Central memory CD8-positive, alpha-beta T cell (primary cell): ENCODE measurements at regions not wholly inside any gene's neighbourhood (a gene's known extent, or its start where the extent isn't known, plus 50 kb on each side); places are given as distances from the start of the nearest gene placed in this dataset.
A peak's percentile ranks its signal among the peaks of the same experiment; 100 is the strongest.
"Not testable (repeated sequence)": the region's sequence is repeated elsewhere in the genome, so short reads cannot be mapped to it uniquely, and the experiment has no call there.

Experiments used
- ATAC-seq: fragments of 150-1000 bp; cut with Tn5 transposase; replicated peaks from 2 replicates; pipeline ENCODE4 v1.10.0; 2022; ENCODE audit warnings: mild to moderate bottlenecking, moderate FRiP score, moderate number of reproducible peaks; ENCODE audit not compliant: poor library complexity, severe bottlenecking; ENCODE audit errors: extremely low read depth
- DNase-seq, 2 donors: peaks; one replicate each; pipeline ENCODE4 v3.0.0; 2021; ENCODE audit warnings: low spot score in 2 of 2
- H3K27ac Mint-ChIP-seq: one replicate; pipeline ENCODE4 v1.8.0; 2022; ENCODE audit warnings: low read depth, mild to moderate bottlenecking, moderate library complexity, mixed read lengths
- H3K27me3 Mint-ChIP-seq: one replicate; pipeline ENCODE4 v1.8.0; 2022; ENCODE audit warnings: mixed read lengths
- H3K36me3 Mint-ChIP-seq: one replicate; pipeline ENCODE4 v1.8.0; 2022; ENCODE audit warnings: mild to moderate bottlenecking, moderate library complexity, mixed read lengths; ENCODE audit not compliant: insufficient read depth
- H3K4me1 Mint-ChIP-seq: one replicate; pipeline ENCODE4 v1.8.0; 2022; ENCODE audit warnings: mixed read lengths
- H3K4me3 Mint-ChIP-seq: one replicate; pipeline ENCODE4 v1.8.0; 2022; ENCODE audit warnings: mild to moderate bottlenecking, moderate library complexity, mixed read lengths
- H3K9me3 Mint-ChIP-seq: one replicate; pipeline ENCODE4 v1.8.0; 2022; ENCODE audit warnings: mixed read lengths

DNA sequence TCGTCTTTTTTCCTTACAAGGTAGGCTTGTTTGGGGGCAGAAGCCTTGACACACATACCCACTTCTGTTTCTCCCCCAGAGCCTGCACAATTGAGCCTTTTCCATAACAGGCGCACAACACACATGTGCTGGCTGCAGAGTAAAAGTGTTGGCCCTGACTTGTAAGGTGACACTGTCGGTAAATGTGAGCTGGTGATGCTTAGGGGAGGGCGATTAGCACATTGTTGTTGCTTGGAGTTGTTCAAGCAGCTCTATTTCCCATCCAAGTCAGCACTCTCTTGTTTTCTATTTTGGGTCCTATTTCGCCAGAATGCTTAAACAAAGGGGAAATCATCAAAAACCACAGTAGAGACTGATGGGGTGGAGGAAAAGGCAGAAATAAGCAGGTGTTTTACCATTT is 51.9 kb upstream of the PTPRJ start:
- no peak for ATAC-seq
- H3K4me1 Mint-ChIP-seq: no peaks in the 10 kb centered on the region
- no peak overlapping the region for H3K4me3 Mint-ChIP-seq

DNA sequence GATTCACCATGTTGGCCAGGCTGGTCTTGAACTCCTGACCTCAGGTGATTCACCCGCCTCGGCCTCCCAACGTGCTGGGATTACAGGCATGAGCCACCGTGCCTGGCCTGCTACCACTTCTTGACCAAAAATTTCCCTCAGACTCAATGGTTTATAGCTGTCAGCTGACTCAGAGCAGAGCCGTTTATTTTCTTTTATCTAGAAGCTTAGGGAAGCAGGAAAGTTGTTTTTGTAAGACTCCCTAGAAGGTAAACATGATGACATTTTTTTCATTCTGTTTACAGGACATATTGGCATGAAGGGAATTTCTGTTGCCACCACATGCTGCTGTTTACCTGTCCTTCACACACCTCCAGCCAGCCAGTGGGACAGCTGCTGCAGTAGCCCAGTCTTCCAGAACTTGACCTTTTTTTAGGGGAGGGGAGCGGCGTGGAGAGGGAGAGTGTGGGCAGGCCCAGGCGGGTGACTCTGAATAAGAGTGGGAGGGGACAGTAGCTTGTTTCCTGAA is 56.1 kb upstream of the PTPRJ start:
- Mint-ChIP-seq H3K27me3 (peaks cover 9% of the 10 kb centered on the region), H3K36me3 (peaks cover 2% of the 10 kb centered on the region), H3K27ac (no peak overlapping the region), H3K4me3 (no peak overlapping the region), H3K9me3 (no peaks in the 10 kb centered on the region), H3K4me1 (peaks cover 24% of the 10 kb centered on the region)
- DNase-seq: no peak
- ATAC-seq: no peak

More for the DNA sequence above, 51.9 kb upstream of the PTPRJ start:
- no peak overlapping the region for H3K27ac Mint-ChIP-seq
- no peaks in the 10 kb centered on the region for H3K9me3 Mint-ChIP-seq
- peaks cover 9% of the 10 kb centered on the region for H3K27me3 Mint-ChIP-seq
- no peaks in the 10 kb centered on the region for H3K36me3 Mint-ChIP-seq
- no peak for DNase-seq

DNA sequence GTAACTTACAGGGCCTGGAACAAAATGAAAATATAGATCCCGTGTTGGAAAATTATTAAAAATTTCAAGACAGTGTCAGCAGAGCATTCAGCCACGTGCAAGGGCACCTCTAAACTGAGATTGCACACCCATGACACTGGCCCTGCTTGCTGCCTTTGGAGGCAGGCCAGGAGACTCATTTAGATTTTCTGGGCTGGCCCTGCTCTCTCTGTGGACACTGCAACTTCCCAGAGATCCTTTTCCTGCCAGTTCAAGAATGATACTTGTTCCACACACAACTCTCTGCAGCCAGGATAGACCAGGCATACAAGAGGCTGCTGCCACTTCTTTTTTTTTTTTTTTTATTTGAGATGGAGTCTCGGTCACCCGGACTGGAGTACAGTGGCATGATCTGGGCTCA is 56.7 kb upstream of the PTPRJ start:
- DNase-seq: no peak
- no peak for ATAC-seq
- H3K4me1 Mint-ChIP-seq: peaks cover 29% of the 10 kb centered on the region
- H3K4me3 Mint-ChIP-seq: no peak overlapping the region
- H3K36me3 Mint-ChIP-seq: peaks cover 3% of the 10 kb centered on the region
- H3K27ac Mint-ChIP-seq: no peak overlapping the region
- peaks cover 9% of the 10 kb centered on the region for H3K27me3 Mint-ChIP-seq
- H3K9me3 Mint-ChIP-seq: no peaks in the 10 kb centered on the region

DNA sequence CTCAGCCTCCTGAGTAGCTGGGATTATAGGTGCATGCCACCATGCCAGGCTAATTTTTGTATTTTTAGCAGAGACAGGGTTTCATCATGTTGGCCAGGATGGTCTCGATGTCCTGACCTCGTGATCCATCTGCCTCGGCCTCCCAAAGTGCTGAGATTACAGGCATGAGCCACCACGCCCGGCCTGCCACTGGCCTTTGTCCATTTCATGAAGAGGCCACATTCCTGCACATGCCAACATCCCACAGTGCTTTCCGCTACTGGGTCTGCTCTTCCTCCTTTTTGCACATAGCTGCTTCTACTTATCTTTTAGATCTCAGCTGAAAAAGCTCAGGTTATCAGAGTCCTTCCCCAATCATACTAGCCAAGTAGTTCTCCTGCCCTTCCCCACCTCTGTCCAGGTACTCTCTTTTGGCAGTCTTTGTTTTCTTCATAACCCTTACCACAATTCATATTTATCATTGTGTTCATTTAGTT is 59.2 kb upstream of the PTPRJ start:
- DNase-seq, ATAC-seq, H3K36me3 Mint-ChIP-seq, H3K27me3 Mint-ChIP-seq, H3K9me3 Mint-ChIP-seq: not testable (repeated sequence)
- Mint-ChIP-seq H3K27ac (peak overlapping the region; percentile 75), H3K4me1 (peaks cover 39% of the 10 kb centered on the region), H3K4me3 (peak overlapping the region; percentile 39)

DNA sequence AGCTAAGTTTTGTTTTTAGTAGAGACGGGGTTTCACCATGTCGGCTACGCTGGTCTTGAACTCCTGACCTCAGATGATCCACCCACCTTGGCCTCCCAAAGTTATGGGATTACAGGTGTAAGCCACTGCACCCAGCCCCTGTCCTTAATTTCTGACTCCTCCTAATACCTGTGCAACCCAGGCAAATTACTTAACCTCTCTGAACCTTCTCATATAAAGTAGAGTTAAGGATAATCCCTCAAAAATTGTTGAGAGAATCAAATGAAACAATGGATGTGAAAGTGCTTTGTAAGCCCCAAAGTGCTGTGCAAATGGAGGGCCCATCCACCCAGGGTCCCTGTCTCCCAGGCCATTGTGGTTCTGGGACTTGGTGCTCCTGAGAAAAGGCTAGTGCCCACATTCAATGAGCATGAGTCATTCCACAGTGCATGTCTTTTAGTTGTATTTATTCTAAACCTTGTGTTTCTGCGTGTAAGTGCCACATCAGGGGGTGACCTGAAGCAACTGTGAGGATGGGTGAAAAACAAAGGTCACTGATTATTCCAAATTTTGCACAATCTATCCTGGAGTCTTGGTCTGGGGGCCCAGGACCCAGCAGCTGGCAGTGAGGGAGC is 61.4 kb upstream of the PTPRJ start:
- Mint-ChIP-seq H3K27ac (peak overlapping the region; percentile 75), H3K4me3 (no peak overlapping the region), H3K9me3 (no peaks in the 10 kb centered on the region), H3K4me1 (peaks cover 46% of the 10 kb centered on the region), H3K36me3 (peaks cover 5% of the 10 kb centered on the region), H3K27me3 (no peaks in the 10 kb centered on the region)
- DNase-seq: no peak
- no peak for ATAC-seq

DNA sequence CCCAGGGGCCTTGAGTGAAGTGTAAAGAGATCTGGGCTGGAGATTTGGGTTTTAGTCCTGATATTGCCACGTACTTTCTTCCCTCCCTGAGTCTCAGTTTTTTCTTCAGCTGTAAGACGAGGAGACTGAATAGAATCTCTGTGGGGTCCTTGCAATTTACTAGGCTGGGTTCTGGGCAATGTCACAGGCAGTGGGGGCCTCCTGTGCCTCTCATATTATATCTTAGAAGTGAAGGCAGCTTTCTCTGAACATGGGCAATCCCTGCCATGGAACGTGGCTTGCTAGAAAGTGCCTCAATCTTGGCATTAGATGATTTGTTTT is 62.0 kb upstream of the PTPRJ start:
- DNase-seq: no peak
- Mint-ChIP-seq H3K27ac (peak overlapping the region; percentile 75), H3K27me3 (no peaks in the 10 kb centered on the region), H3K4me1 (peaks cover 46% of the 10 kb centered on the region), H3K9me3 (no peaks in the 10 kb centered on the region), H3K4me3 (peak overlapping the region; percentile 6), H3K36me3 (peaks cover 5% of the 10 kb centered on the region)
- ATAC-seq: no peak

DNA sequence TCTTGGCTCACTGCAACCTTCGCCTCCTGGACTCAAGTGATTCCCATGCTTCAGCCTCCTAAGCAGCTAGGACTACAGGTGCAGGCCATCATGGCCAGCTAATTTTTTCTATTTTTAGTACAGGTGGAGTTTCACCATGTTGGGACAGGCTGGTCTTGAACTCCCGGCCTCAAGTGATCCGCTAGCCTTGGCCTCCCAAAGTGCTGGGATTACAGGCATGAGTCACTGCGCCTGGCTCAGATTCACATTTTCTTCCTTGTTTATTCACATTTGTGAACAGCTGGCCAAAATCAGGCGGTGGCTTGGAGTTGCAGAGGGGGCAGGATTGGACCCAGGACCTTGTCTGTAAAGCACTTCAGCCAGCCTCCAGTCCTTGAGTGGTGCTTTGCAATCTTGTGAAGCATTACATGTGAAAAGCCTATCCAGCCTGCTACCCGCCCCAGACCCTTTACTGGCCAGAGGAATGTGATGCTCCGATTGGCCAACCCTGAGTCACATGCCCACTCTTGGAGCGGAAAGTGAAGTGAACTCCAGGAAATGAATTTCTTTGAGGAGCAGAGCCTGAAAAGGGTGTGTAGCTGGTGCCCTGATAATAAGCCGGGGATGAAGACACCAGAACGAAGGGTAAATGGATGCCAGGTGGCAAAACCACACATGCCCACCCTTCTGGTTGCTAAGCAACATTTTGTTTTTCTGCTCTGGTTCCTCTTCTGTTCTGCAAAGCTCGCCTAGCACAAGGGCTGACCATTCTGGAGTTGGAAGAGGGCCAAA is 62.6 kb upstream of the PTPRJ start:
- Mint-ChIP-seq H3K27ac (peak overlapping the region; percentile 75), H3K9me3 (no peaks in the 10 kb centered on the region), H3K36me3 (peaks cover 5% of the 10 kb centered on the region), H3K4me1 (peaks cover 46% of the 10 kb centered on the region), H3K27me3 (no peaks in the 10 kb centered on the region), H3K4me3 (peak overlapping the region; percentile 6)
- ATAC-seq: peak; percentile 41
- DNase-seq: no peak

DNA sequence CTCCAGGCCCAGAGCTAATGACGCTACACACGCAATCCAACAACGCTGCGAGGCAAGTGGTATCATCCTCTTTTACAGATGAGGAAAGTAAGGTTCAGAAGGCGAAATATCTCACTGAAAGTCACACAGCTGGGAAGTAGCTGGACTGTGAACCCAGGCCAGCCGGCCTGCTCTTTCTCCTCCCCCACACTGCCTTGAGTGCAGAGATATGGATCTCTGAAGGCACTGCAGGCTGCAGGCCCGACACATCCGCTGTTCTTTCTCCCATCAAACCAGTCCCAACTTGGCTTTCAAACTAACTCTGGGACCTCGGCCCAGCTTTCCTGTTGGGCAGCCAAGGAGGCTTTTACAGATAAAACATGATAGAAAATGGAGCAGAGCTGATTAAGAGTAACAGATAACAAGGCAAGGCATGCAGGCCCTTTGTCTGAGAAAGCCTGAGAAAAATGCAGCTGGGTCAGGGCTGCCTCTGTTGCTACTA is 64.0 kb upstream of the PTPRJ start:
- Mint-ChIP-seq H3K4me3 (no peak overlapping the region), H3K4me1 (peaks cover 44% of the 10 kb centered on the region)

DNA sequence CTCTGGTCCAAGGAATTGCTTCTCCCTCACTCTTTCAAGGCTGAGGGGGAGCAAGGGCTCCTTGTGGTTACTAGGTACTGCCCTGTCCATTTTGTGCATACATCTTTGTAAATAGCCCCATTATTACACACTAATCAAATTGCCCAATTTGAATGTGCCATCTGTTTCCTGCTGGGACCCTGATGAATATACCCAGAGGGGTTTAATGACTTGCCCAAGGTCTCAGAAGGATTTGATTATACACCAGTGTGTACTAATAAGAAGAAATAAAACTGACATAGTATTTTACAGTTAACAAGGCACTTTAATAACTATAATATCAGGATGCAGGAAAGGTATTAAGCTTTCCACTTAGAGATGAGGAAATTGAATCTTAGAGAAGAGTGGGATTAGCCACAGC is 64.6 kb upstream of the PTPRJ start:
- no peaks in the 10 kb centered on the region for H3K9me3 Mint-ChIP-seq
- H3K27ac Mint-ChIP-seq: peak overlapping the region; percentile 26
- peaks cover 5% of the 10 kb centered on the region for H3K36me3 Mint-ChIP-seq
- H3K4me3 Mint-ChIP-seq: no peak overlapping the region
- no peak for DNase-seq
- no peaks in the 10 kb centered on the region for H3K27me3 Mint-ChIP-seq
- no peak for ATAC-seq
- H3K4me1 Mint-ChIP-seq: peaks cover 38% of the 10 kb centered on the region

More for the DNA sequence above, 64.0 kb upstream of the PTPRJ start:
- DNase-seq (no peak), ATAC-seq (no peak)
- no peaks in the 10 kb centered on the region for H3K9me3 Mint-ChIP-seq
- H3K27me3 Mint-ChIP-seq: no peaks in the 10 kb centered on the region
- H3K36me3 Mint-ChIP-seq: peaks cover 5% of the 10 kb centered on the region
- peak overlapping the region; percentile 33 for H3K27ac Mint-ChIP-seq

DNA sequence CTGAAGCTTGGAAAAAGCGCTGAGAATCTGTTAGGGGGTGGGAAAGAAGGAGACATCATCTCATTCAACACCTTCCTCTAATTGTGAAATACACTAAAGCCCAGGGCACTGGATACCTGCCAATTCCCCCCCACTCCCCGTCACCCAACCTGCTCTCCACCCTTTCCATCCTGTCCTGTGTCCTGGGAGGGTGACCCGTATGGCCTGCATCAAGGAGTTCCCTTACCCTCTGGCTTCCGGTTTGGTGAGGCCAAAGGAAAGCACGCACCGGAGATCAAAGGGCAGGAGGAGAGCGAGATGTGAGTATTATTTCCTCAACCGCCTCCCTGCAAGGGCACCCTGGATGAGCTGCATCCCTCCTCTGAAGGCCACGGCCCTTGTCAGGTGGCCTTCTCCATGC is 65.0 kb upstream of the PTPRJ start:
- no peaks in the 10 kb centered on the region for H3K9me3 Mint-ChIP-seq
- H3K27ac Mint-ChIP-seq: peak overlapping the region; percentile 26
- H3K27me3 Mint-ChIP-seq: no peaks in the 10 kb centered on the region
- no peak overlapping the region for H3K4me3 Mint-ChIP-seq
- DNase-seq (no peak), ATAC-seq (no peak)
- peaks cover 34% of the 10 kb centered on the region for H3K4me1 Mint-ChIP-seq
- peaks cover 4% of the 10 kb centered on the region for H3K36me3 Mint-ChIP-seq

DNA sequence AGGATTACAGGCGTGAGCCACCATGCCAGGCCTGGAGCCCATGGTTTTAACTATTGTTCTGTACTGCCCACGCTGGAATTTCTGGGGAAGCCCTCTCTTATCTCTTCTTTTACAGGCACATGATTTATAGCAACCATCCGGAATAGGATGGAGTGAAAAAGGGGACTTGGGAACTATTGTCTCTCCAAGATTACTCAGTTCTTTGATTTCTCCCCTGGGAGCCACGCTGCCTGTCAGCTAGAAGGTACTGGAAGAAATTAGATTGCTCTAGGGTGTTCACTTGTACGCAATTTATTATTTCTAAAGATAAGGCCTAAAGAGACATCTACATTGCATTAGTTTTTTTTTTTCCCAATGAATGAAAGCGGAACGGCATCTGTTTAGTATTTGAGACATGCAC is 65.6 kb upstream of the PTPRJ start:
- DNase-seq: no peak
- no peak overlapping the region for H3K27ac Mint-ChIP-seq
- peaks cover 2% of the 10 kb centered on the region for H3K36me3 Mint-ChIP-seq
- H3K4me3 Mint-ChIP-seq: no peak overlapping the region
- H3K4me1 Mint-ChIP-seq: peaks cover 28% of the 10 kb centered on the region
- H3K27me3 Mint-ChIP-seq: no peaks in the 10 kb centered on the region
- no peak for ATAC-seq
- no peaks in the 10 kb centered on the region for H3K9me3 Mint-ChIP-seq

DNA sequence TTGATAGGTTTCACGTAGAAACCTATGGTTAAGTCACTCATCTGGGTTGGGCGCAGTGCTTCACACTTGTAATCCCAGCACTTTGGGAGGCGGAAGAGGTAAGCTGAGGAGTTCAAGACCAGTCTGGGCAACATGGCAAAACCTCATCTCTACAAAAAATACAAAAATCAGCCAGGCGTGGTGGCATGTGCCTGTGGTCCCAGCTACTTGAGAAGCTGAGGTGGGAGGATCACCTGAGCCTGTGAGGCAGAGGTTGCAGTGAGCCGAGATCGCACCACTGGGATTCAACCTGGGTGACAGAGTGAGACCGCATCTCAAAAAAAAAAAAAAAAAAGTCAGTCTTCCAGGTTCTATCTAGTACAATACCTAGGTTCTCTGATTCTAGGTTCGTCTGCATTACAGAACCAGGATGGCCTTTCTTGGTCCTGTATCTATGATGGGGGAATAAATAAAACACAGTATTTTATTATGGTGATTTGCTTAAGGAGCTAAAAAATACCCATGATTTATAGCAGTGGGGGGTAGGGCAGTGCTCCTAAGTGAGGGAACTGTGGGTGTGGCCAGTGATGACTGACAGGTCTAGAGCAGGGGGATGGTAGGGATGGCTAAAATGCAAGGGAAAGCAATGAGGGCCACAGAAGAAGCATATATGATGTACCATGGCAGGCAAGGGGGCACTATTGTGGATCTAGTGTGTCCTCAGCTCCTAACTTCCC is 65.5 kb upstream of the NUP160 start:
- H3K27me3 Mint-ChIP-seq: no peaks in the 10 kb centered on the region
- H3K4me1 Mint-ChIP-seq: peaks cover 17% of the 10 kb centered on the region
- DNase-seq (no peak), ATAC-seq (no peak)
- H3K4me3 Mint-ChIP-seq: no peak overlapping the region
- no peak overlapping the region for H3K27ac Mint-ChIP-seq
- H3K9me3 Mint-ChIP-seq: no peaks in the 10 kb centered on the region
- H3K36me3 Mint-ChIP-seq: peaks cover 2% of the 10 kb centered on the region
